Ishikawa (cell line): ENCODE measurements at regions not wholly inside any gene's neighbourhood (a gene's known extent, or its start where the extent isn't known, plus 50 kb on each side); places are given as distances from the start of the nearest gene placed in this dataset.

Experiments used
- CEBPB ChIP-seq: IDR thresholded peaks from 2 replicates; pipeline ENCODE4 v1.6.1; 2012
- CREB1 ChIP-seq: IDR thresholded peaks from 2 replicates; pipeline ENCODE4 v1.6.1; 2012; ENCODE audit warnings: low read depth
- EGR1 ChIP-seq: IDR thresholded peaks from 2 replicates; pipeline ENCODE4 v1.6.1; 2012
- EP300 ChIP-seq: IDR thresholded peaks from 2 replicates; pipeline ENCODE4 v1.6.1; 2012; ENCODE audit warnings: borderline replicate concordance
- FOXM1 ChIP-seq: IDR thresholded peaks from 2 replicates; pipeline ENCODE4 v1.6.1; 2012; ENCODE audit warnings: low read depth, borderline replicate concordance
- NFIC ChIP-seq: IDR thresholded peaks from 2 replicates; pipeline ENCODE4 v1.6.1; 2012
- RAD21 ChIP-seq: IDR thresholded peaks from 2 replicates; pipeline ENCODE4 v1.6.1; 2012; ENCODE audit warnings: low read depth
- TAF1 ChIP-seq: IDR thresholded peaks from 2 replicates; pipeline ENCODE4 v1.6.1; 2012; ENCODE audit warnings: low read depth, mild to moderate bottlenecking
- TCF12 ChIP-seq: IDR thresholded peaks from 2 replicates; pipeline ENCODE4 v1.6.1; 2012; ENCODE audit warnings: low read depth
- TEAD4 ChIP-seq: IDR thresholded peaks from 2 replicates; pipeline ENCODE4 v1.6.1; 2012
- YY1 ChIP-seq: IDR thresholded peaks from 2 replicates; pipeline ENCODE4 v1.6.1; 2012; ENCODE audit warnings: low read depth
- ZBTB7A ChIP-seq: IDR thresholded peaks from 2 replicates; pipeline ENCODE4 v1.6.1; 2012; ENCODE audit warnings: low read depth
- TF ChIP-seq, protein P1 (sequence below): IDR thresholded peaks from 2 replicates; pipeline ENCODE4 v1.6.1; 2012; ENCODE audit warnings: low read depth, mild to moderate bottlenecking
- TF ChIP-seq, protein P2 (sequence below): IDR thresholded peaks from 2 replicates; pipeline ENCODE4 v1.6.1; 2012
- TF ChIP-seq, protein P3 (sequence below): IDR thresholded peaks from 2 replicates; pipeline ENCODE4 v1.6.1; 2012

GRCh38 chr7:26944501-26945358 lies 80.3 kb upstream of the SKAP2 start:
- TF ChIP-seq EGR1 (no peak), NFIC (no peak), TAF1 (no peak), YY1 (no peak), ZBTB7A (no peak), EP300 (no peak), FOXM1 (no peak), TEAD4 (no peak), CREB1 (no peak), CEBPB (no peak), RAD21 (no peak), TCF12 (no peak)
- TF ChIP-seq, protein P1, sequence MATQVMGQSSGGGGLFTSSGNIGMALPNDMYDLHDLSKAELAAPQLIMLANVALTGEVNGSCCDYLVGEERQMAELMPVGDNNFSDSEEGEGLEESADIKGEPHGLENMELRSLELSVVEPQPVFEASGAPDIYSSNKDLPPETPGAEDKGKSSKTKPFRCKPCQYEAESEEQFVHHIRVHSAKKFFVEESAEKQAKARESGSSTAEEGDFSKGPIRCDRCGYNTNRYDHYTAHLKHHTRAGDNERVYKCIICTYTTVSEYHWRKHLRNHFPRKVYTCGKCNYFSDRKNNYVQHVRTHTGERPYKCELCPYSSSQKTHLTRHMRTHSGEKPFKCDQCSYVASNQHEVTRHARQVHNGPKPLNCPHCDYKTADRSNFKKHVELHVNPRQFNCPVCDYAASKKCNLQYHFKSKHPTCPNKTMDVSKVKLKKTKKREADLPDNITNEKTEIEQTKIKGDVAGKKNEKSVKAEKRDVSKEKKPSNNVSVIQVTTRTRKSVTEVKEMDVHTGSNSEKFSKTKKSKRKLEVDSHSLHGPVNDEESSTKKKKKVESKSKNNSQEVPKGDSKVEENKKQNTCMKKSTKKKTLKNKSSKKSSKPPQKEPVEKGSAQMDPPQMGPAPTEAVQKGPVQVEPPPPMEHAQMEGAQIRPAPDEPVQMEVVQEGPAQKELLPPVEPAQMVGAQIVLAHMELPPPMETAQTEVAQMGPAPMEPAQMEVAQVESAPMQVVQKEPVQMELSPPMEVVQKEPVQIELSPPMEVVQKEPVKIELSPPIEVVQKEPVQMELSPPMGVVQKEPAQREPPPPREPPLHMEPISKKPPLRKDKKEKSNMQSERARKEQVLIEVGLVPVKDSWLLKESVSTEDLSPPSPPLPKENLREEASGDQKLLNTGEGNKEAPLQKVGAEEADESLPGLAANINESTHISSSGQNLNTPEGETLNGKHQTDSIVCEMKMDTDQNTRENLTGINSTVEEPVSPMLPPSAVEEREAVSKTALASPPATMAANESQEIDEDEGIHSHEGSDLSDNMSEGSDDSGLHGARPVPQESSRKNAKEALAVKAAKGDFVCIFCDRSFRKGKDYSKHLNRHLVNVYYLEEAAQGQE, result no peak
- TF ChIP-seq, protein P2, sequence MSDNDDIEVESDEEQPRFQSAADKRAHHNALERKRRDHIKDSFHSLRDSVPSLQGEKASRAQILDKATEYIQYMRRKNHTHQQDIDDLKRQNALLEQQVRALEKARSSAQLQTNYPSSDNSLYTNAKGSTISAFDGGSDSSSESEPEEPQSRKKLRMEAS, result no peak
- TF ChIP-seq, protein P3, sequence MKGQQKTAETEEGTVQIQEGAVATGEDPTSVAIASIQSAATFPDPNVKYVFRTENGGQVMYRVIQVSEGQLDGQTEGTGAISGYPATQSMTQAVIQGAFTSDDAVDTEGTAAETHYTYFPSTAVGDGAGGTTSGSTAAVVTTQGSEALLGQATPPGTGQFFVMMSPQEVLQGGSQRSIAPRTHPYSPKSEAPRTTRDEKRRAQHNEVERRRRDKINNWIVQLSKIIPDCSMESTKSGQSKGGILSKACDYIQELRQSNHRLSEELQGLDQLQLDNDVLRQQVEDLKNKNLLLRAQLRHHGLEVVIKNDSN, result no peak

GRCh38 chr7:26937939-26938623 lies 73.7 kb upstream of the SKAP2 start:
- TF ChIP-seq EP300 (no peak), EGR1 (no peak), TEAD4 (no peak), YY1 (no peak), CREB1 (no peak), TAF1 (no peak), CEBPB (no peak), FOXM1 (no peak), RAD21 (no peak), ZBTB7A (no peak), TCF12 (no peak), NFIC (no peak)
- TF ChIP-seq, protein P2, result no peak
- TF ChIP-seq, protein P1, result no peak
- TF ChIP-seq, protein P3, result no peak

DNA sequence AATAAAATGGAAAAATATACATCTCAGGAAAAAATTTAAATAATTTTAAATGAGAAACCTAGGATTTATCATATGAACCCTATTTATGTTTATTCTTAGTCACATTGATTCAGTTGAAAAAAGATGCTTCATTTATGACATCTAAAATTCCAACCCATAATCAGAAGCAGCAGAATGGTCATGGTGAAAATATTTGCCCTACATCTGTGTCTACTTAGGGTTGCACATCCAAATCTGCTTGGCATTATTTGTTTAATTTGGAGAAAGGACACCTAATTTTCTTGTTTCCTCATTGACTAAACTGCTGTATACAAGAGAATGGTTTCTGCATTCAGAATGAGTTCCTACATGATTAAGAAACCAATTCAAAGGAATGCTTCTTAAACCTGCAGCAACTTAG lies 72.9 kb upstream of the SKAP2 start:
- TF ChIP-seq TEAD4 (no peak), FOXM1 (no peak), EGR1 (no peak), ZBTB7A (no peak), TAF1 (no peak), TCF12 (no peak)
- TF ChIP-seq, protein P2, result no peak
- TF ChIP-seq, protein P1, result no peak
